Neural cell (in vitro differentiated cells): ENCODE measurements at regions not wholly inside any gene's neighbourhood (a gene's known extent, or its start where the extent isn't known, plus 50 kb on each side); places are given as distances from the start of the nearest gene placed in this dataset.

Experiments
- H2AFZ ChIP-seq: fragments of 200-600, 300-800 bp; sonication (generic), shearing (Covaris generic); 2 replicates; pipeline ENCODE4 v1.6.0; 2014; ENCODE audit warnings: low read depth, mild to moderate bottlenecking, antibody characterized with exemption, low read length, moderate library complexity
- H3F3A ChIP-seq: fragments of 200-600 bp; shearing (Covaris generic); 2 replicates; pipeline ENCODE4 v1.6.1; 2016; ENCODE audit warnings: mild to moderate bottlenecking, moderate library complexity, mixed read lengths, antibody characterized with exemption, low read length; ENCODE audit not compliant: insufficient read depth, poor library complexity, severe bottlenecking
- H3K27ac ChIP-seq: fragments of 200-600, 300-800 bp; sonication (generic), shearing (Covaris generic); 2 replicates; pipeline ENCODE4 v1.5.1; 2014; ENCODE audit warnings: mild to moderate bottlenecking, low read length, moderate library complexity
- H3K27me3 ChIP-seq: fragments of 300-800, 200-600 bp; sonication (generic), shearing (Covaris generic); 2 replicates; pipeline ENCODE4 v1.6.0; 2014; ENCODE audit warnings: mild to moderate bottlenecking, low read depth, low read length, moderate library complexity; ENCODE audit not compliant: insufficient read depth
- H3K36me3 ChIP-seq: fragments of 300-800, 200-600 bp; sonication (generic), shearing (Covaris generic); 2 replicates; pipeline ENCODE4 v1.5.1; 2014; ENCODE audit warnings: mild to moderate bottlenecking, antibody characterized with exemption, low read length, moderate library complexity; ENCODE audit not compliant: insufficient read depth
- H3K4me2 ChIP-seq: fragments of 300-800, 200-600 bp; sonication (generic), shearing (Covaris generic); 2 replicates; pipeline ENCODE4 v1.6.0; 2014; ENCODE audit warnings: mild to moderate bottlenecking, low read length
- H3K4me3 ChIP-seq: fragments of 300-800, 200-600 bp; sonication (generic), shearing (Covaris generic); 2 replicates; pipeline ENCODE4 v1.5.1; 2014; ENCODE audit warnings: mild to moderate bottlenecking, low read length, moderate library complexity
- H3K79me2 ChIP-seq: fragments of 200-600 bp; shearing (Covaris generic); replicated peaks from 2 replicates; pipeline ENCODE4 v1.6.0; 2014; ENCODE audit warnings: mild to moderate bottlenecking, low read length, moderate library complexity; ENCODE audit not compliant: insufficient read depth
- H3K9ac ChIP-seq: fragments of 300-800, 200-600 bp; sonication (generic), shearing (Covaris generic); 2 replicates; pipeline ENCODE4 v1.6.1; 2016; ENCODE audit warnings: mild to moderate bottlenecking, low read length, mixed read lengths
- H3K9me2 ChIP-seq: fragments of 200-600 bp; shearing (Covaris generic); 2 replicates; pipeline ENCODE4 v1.6.1; 2016; ENCODE audit warnings: mild to moderate bottlenecking, low read length, mixed read lengths; ENCODE audit not compliant: insufficient read depth
- H3K9me3 ChIP-seq: fragments of 200-600, 300-800 bp; sonication (generic), shearing (Covaris generic); 2 replicates; pipeline ENCODE4 v1.6.1; 2016; ENCODE audit warnings: mild to moderate bottlenecking, mixed run types, low read length, moderate library complexity, mixed read lengths
- H4K20me1 ChIP-seq: fragments of 200-600 bp; shearing (Covaris generic); 2 replicates; pipeline ENCODE4 v1.6.1; 2016; ENCODE audit warnings: mild to moderate bottlenecking, mixed run types; ENCODE audit not compliant: insufficient read depth
- EP300 ChIP-seq: fragments of 450-650 bp; conservative IDR thresholded peaks from 2 replicates; pipeline ENCODE4 v1.6.1; 2014; ENCODE audit warnings: antibody characterized with exemption, mild to moderate bottlenecking, moderate library complexity; ENCODE audit not compliant: poor library complexity, severe bottlenecking
- EZH2 ChIP-seq: fragments of 200-600, 300-800 bp; shearing (Covaris generic), sonication (generic); IDR thresholded peaks from 2 replicates; pipeline ENCODE4 v1.6.1; 2014; ENCODE audit warnings: antibody characterized with exemption, low read length, borderline replicate concordance, mild to moderate bottlenecking; ENCODE audit not compliant: insufficient read depth, poor library complexity, severe bottlenecking
- MXI1 ChIP-seq: fragments of 450-650 bp; conservative IDR thresholded peaks from 2 replicates; pipeline ENCODE4 v1.6.1; 2014; ENCODE audit warnings: antibody characterized with exemption, mild to moderate bottlenecking; ENCODE audit not compliant: poor library complexity, severe bottlenecking
- POLR2AphosphoS5 ChIP-seq: IDR thresholded peaks from 2 replicates; pipeline ENCODE4 v1.6.1; 2012
- RAD21 ChIP-seq: fragments of 450-650 bp; conservative IDR thresholded peaks from 2 replicates; pipeline ENCODE4 v1.6.1; 2014; ENCODE audit warnings: antibody characterized with exemption, mild to moderate bottlenecking, moderate library complexity
- SMC3 ChIP-seq: fragments of 450-650 bp; conservative IDR thresholded peaks from 2 replicates; pipeline ENCODE4 v1.6.1; 2014; ENCODE audit warnings: antibody characterized with exemption, mild to moderate bottlenecking, moderate library complexity; ENCODE audit not compliant: poor library complexity
- TAF1 ChIP-seq: IDR thresholded peaks from 2 replicates; pipeline ENCODE4 v1.6.1; 2012; ENCODE audit warnings: low read depth
- TF ChIP-seq, protein P1 (sequence below): fragments of 450-650 bp; IDR thresholded peaks from 2 replicates; pipeline ENCODE4 v1.5.1; 2014; ENCODE audit warnings: antibody characterized with exemption, mild to moderate bottlenecking, moderate library complexity; ENCODE audit not compliant: poor library complexity, severe bottlenecking
- TF ChIP-seq, protein P2 (sequence below): IDR thresholded peaks from 2 replicates; pipeline ENCODE4 v1.6.1; 2012; ENCODE audit warnings: borderline replicate concordance

DNA sequence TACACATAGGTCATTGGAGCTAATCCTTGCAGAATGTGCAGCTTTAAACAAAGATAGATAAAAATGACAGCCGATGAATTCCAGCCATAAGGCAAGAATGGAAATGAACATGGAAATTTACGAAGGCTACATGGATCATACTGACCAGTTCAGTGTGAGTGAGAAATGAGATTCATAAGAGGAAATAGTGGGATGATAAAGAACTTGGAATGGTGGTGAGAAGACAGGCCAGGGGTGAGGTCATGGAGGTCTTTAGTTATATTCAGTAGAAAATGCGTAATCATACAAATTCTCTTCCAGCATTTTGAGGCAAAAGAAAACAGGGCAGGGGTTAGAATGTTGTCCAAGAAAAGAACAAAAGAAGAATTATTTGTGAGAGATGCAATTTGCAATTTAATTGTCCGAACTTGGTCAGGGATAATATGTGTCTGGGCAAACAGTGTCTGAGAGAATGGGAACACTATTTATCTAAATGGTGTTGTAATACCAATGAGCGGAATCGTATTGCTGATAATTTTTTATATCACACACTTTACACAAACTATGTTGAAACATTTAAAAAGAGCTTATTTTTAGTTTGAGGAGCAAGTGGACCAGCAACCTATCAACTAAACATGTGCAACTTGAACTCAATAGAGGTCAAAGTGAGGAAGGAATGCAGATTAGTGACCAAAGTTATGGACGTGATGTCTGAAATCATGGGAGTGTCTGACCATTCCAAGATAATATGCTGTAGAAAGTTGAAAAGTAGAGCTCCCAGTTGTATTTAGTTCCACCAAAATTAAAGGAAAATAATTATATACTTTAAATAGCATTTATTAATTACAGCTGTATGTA lies 739.0 kb upstream of the NCAM2 start:
- H3K9me3 ChIP-seq: no peaks in the 10 kb centered on the region
- TF ChIP-seq, protein P1, sequence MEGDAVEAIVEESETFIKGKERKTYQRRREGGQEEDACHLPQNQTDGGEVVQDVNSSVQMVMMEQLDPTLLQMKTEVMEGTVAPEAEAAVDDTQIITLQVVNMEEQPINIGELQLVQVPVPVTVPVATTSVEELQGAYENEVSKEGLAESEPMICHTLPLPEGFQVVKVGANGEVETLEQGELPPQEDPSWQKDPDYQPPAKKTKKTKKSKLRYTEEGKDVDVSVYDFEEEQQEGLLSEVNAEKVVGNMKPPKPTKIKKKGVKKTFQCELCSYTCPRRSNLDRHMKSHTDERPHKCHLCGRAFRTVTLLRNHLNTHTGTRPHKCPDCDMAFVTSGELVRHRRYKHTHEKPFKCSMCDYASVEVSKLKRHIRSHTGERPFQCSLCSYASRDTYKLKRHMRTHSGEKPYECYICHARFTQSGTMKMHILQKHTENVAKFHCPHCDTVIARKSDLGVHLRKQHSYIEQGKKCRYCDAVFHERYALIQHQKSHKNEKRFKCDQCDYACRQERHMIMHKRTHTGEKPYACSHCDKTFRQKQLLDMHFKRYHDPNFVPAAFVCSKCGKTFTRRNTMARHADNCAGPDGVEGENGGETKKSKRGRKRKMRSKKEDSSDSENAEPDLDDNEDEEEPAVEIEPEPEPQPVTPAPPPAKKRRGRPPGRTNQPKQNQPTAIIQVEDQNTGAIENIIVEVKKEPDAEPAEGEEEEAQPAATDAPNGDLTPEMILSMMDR: no peak
- TF ChIP-seq POLR2AphosphoS5 (no peak), RAD21 (no peak), MXI1 (no peak), TAF1 (no peak), EP300 (no peak), EZH2 (no peak), SMC3 (no peak)
- TF ChIP-seq, protein P2, sequence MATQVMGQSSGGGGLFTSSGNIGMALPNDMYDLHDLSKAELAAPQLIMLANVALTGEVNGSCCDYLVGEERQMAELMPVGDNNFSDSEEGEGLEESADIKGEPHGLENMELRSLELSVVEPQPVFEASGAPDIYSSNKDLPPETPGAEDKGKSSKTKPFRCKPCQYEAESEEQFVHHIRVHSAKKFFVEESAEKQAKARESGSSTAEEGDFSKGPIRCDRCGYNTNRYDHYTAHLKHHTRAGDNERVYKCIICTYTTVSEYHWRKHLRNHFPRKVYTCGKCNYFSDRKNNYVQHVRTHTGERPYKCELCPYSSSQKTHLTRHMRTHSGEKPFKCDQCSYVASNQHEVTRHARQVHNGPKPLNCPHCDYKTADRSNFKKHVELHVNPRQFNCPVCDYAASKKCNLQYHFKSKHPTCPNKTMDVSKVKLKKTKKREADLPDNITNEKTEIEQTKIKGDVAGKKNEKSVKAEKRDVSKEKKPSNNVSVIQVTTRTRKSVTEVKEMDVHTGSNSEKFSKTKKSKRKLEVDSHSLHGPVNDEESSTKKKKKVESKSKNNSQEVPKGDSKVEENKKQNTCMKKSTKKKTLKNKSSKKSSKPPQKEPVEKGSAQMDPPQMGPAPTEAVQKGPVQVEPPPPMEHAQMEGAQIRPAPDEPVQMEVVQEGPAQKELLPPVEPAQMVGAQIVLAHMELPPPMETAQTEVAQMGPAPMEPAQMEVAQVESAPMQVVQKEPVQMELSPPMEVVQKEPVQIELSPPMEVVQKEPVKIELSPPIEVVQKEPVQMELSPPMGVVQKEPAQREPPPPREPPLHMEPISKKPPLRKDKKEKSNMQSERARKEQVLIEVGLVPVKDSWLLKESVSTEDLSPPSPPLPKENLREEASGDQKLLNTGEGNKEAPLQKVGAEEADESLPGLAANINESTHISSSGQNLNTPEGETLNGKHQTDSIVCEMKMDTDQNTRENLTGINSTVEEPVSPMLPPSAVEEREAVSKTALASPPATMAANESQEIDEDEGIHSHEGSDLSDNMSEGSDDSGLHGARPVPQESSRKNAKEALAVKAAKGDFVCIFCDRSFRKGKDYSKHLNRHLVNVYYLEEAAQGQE: no peak
- H3K9ac ChIP-seq: no peak overlapping the region
- no peak overlapping the region for H3K4me2 ChIP-seq
- no peaks in the 10 kb centered on the region for H3K27me3 ChIP-seq
- H4K20me1 ChIP-seq: no peaks in the 10 kb centered on the region
- H3K36me3 ChIP-seq: no peaks in the 10 kb centered on the region
- no peaks in the 10 kb centered on the region for H3F3A ChIP-seq
- H2AFZ ChIP-seq: no peak overlapping the region
- no peak overlapping the region for H3K27ac ChIP-seq
- H3K4me3 ChIP-seq: no peak overlapping the region
- H3K9me2 ChIP-seq: no peaks in the 10 kb centered on the region
- no peaks in the 10 kb centered on the region for H3K79me2 ChIP-seq

DNA sequence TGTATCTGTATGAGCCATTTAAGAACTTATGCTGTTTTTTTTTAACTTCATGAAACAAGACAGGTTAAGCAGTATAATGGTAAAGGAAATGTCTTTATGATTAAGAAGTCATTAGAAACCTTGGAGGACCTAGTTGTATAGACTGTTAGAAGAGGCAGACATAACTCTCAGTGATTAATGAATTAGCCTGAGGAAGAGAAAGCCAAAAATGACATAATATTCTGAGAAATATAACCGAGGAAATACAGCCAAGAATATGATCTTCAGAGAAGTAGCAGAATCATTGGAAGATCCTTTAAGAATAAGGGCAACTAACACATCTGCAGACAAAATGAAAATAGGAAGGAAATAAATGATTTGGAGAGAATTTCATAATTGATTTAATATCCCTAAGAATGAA lies 738.1 kb upstream of the NCAM2 start:
- Histone ChIP-seq H3K9me2 (no peaks in the 10 kb centered on the region), H4K20me1 (no peaks in the 10 kb centered on the region), H3K36me3 (no peaks in the 10 kb centered on the region), H3K9ac (no peak overlapping the region), H3F3A (no peaks in the 10 kb centered on the region), H3K4me2 (no peak overlapping the region), H3K9me3 (no peaks in the 10 kb centered on the region), H2AFZ (no peak overlapping the region), H3K4me3 (no peak overlapping the region), H3K27me3 (no peaks in the 10 kb centered on the region), H3K79me2 (no peaks in the 10 kb centered on the region), H3K27ac (no peak overlapping the region)
- TF ChIP-seq, protein P2: no peak
- TF ChIP-seq EZH2: no peak
- TF ChIP-seq TAF1: no peak
